NCI-H2196 treated with DMSO at 0.1 percent for 48 hours (cell line): ENCODE measurements at regions not wholly inside any gene's neighbourhood (a gene's known extent, or its start where the extent isn't known, plus 50 kb on each side); places are given as distances from the start of the nearest gene placed in this dataset.
"Not testable (repeated sequence)": the region's sequence is repeated elsewhere in the genome, so short reads cannot be mapped to it uniquely, and the experiment has no call there.

ENCODE experiments used
- DNase-seq: peaks from one replicate; lab custom pipeline; 2025; ENCODE audit not compliant: unreplicated experiment; lab: John Stamatoyannopoulos, UW

- peak; percentile 28 for DNase-seq
These were observed 219.1 kb downstream of the PHLDA1 start for GRCh38 chr12:75812271-75813018.

GRCh38 chr12:75809746-75810145 is 221.8 kb downstream of the PHLDA1 start:
- DNase-seq, result no peak

GRCh38 chr12:75807494-75807893 is 224.1 kb downstream of the PHLDA1 start:
- DNase-seq, result no peak

- no peak for DNase-seq
These were observed 225.7 kb downstream of the PHLDA1 start for GRCh38 chr12:75805905-75806304.

GRCh38 chr12:75805320-75805719 is 226.3 kb downstream of the PHLDA1 start:
- DNase-seq, result no peak

- DNase-seq, result no peak
These were observed 233.2 kb downstream of the PHLDA1 start for GRCh38 chr12:75798136-75798926.

GRCh38 chr12:75795125-75795524 is 236.5 kb downstream of the PHLDA1 start:
- no peak for DNase-seq

GRCh38 chr12:75792687-75793086 is 238.9 kb downstream of the PHLDA1 start:
- DNase-seq, result no peak

GRCh38 chr12:75790219-75790618 is 241.4 kb downstream of the PHLDA1 start:
- DNase-seq, result no peak

GRCh38 chr12:75787146-75787545 is 244.4 kb downstream of the PHLDA1 start:
- not testable (repeated sequence) for DNase-seq

GRCh38 chr12:75786070-75786469 is 245.5 kb downstream of the PHLDA1 start:
- no peak for DNase-seq

GRCh38 chr12:75784591-75784990 is 247.0 kb downstream of the PHLDA1 start:
- DNase-seq, result peak; percentile 97

- no peak for DNase-seq
These were observed 248.3 kb downstream of the PHLDA1 start for GRCh38 chr12:75783093-75783877.

- no peak for DNase-seq
These were observed 249.5 kb downstream of the PHLDA1 start for GRCh38 chr12:75782069-75782581.

- DNase-seq, result no peak
These were observed 250.0 kb downstream of the PHLDA1 start for GRCh38 chr12:75781532-75782046.

GRCh38 chr12:75779891-75780496 is 251.6 kb downstream of the PHLDA1 start:
- no peak for DNase-seq

GRCh38 chr12:75774261-75775052 is 257.1 kb downstream of the PHLDA1 start:
- DNase-seq, result no peak

- DNase-seq, result no peak
These were observed 258.2 kb downstream of the PHLDA1 start for GRCh38 chr12:75773377-75773776.

GRCh38 chr12:75771023-75771422 is 259.6 kb upstream of the KRR1 start:
- no peak for DNase-seq

GRCh38 chr12:75767957-75768356 is 256.5 kb upstream of the KRR1 start:
- no peak for DNase-seq
